Right kidney (tissue), 1 donor: ENCODE measurements at regions not wholly inside any gene's neighbourhood (a gene's known extent, or its start where the extent isn't known, plus 50 kb on each side); places are given as distances from the start of the nearest gene placed in this dataset.

Experiments
- DNase-seq: peaks from one replicate; pipeline ENCODE4 v3.0.0-alpha.2; 2016

DNA sequence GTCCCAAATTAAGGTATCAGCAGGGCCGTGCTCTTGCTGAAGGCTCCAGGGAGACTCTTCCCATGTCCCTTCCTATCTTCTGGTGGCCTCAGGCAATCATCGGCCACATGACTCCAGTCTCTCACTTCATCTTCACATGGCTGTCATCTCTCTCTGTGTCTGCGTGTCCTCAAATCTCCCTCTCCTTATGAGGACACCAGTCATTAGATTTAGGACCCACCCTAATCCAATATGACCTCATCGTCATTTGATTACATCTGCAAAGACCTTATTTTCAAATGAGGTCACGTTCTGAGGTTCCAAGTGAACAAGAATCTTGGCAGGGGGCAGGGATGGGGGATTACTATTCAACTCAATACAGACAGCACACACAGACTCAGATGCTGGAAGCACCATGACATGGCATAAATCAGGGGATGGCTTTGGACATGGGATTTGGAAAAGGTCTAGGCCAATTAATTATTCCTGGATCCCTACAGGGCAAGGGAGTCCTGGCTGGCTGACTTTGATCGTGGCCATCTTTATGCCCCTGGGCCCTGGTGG lies 210.0 kb upstream of the SKOR2 start:
- DNase-seq: no peak

DNA sequence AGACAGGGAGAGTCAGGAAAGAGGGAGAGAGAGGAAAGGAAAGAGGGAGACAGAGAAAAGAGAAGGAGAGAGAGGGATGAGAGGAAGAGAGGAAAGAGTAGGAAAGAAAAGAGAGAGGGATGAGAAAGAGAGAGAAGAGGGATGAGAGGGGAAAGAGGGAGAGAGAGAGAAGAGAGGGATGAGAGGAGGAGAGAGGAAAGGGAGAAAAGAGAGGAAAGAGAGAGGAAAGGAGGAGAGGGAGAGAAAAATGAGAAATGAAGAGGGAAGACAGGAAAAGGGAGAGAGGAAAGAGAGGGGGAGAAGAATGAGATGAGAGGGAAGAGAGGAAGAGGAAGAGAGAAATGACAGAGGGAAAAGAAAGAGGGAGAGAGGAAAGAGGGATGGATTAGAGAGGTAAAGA lies 207.0 kb upstream of the SKOR2 start:
- no peak for DNase-seq

DNA sequence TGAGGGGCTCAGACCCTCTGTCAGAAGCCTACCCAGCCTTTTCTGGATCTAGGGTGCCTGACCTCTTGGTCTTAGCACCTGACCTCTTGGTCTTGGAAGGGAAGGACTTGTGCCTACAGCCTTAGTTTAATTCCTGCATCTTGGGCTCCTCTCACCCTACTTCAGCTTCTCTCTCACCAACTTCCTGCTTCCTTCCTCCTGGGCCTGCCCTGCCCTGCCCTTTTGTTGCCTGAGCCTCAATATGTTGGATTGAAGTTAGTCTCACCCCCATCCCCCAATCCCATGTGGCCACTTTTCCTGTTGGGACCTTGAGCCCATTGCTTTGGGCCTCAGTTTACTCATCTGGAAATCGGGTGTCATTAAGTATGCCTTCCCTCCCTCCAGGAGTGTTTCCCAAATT lies 206.2 kb upstream of the SKOR2 start:
- DNase-seq: no peak

DNA sequence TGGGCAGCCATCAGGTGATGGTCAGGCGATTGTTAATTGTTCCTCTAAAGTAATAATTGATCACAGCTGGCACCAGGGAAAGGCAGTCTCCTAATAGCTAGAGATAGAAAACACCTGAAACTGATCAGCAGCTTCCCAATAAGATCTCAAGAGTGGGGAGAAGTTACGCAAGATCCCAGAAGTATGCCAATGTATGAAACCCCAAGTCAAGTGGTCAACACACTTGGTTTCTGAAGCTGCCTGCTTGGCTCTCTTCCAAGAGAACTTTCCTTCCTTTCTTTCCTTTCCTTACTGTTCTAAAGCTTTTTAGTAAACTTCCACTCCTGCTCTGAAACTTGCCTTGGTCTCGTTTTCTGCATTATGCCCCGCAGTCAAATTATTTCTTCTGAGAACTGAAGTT lies 201.6 kb upstream of the SKOR2 start:
- DNase-seq: no peak

DNA sequence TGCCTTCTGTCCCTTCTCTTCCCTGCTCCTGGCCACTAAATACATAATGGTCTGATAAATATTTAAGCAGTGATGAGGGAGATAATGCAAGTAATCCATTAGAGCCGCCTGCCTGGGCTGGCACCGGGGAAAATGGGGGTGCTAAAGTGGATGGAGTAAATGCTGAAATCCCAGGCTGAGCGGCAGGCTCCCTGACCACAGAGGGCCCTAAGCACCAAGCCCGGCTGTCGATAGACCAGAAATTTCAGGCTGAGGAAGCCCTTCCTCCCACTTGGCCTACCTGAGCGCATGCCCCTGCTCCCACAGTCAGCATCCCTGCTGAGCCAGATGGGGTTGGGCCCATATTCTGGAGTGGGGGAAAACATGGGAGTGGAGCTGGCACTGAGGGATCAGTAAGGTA lies 197.5 kb upstream of the SKOR2 start:
- DNase-seq: no peak

DNA sequence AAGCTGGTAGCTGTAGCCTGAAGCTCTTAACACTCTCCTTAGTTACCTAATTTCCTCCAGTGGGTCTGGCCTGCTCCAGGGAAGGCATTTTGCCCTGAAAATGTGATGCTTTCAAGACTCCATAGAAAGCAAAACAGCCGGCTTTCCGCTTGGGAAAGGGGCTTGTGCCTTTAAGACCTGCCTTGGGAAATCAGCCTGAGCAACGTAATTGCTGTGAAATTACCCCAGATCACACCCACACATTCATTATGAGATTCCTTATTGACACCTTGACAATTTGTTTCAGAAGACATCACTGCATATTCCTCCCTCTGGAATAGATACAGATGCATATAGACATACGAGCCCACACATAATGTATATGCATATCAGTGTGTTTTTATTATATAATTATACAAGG lies 190.5 kb upstream of the SKOR2 start:
- DNase-seq: no peak

DNA sequence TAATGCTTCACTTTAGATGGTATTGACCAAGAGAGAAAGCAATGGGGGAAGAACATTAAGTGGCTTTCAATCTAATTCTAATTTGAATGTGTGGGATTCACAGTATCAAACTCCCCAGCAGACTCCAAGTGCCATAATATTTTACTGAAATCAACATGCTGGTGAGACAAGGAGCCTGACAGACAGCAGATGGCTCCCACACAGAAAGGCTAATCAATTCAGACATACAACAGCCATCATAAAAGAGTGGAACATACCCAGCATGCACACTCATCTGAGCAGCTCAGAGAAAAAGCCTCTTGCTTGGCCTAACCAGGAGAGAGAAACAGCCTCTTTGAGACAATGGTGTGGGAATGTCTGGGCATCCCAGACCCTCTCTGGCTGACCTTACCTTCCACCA lies 186.5 kb upstream of the SKOR2 start:
- no peak for DNase-seq

DNA sequence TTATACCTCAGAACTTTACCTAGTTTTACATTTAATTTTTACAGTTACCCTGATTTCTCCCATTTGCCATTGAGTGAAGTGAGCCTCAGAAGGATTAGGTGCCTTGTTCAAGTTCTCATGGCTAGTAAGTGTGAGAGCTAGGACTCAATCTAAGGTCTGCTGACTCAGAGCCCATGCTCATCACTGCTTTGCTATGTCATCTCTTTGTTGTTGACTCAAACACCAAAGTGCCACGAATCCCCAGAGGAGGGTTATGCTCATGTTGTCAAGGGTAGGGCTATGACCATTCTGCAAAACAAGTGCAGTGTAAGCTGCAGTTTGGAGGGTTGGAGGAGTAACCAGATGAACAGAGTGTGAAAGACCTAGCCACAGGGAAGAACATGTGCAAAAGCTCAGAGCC lies 185.4 kb upstream of the SKOR2 start:
- no peak for DNase-seq

DNA sequence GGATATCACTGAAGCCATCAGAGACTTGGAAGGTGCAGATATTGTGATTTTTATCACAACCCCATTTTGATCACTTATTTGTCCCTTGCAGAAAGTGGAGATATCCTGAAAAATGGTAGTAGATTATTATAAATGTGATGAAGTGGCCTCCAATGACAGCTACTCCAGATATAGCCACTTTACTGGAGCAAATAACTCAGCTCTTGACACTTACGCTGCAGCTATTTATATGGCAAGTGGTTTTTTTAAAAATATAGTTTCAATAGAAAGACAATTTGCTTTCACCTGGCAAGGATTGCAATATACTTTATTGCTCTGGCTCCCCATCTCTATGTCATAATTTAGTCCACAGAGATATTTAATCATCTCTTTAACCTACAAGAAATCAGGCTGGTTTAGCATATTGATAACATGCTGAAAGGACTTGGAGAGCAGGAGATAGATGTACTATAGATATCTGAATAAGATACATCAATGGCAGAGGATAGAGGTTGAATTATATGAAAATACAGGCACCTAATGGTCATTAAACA lies 182.8 kb upstream of the SKOR2 start:
- no peak for DNase-seq

DNA sequence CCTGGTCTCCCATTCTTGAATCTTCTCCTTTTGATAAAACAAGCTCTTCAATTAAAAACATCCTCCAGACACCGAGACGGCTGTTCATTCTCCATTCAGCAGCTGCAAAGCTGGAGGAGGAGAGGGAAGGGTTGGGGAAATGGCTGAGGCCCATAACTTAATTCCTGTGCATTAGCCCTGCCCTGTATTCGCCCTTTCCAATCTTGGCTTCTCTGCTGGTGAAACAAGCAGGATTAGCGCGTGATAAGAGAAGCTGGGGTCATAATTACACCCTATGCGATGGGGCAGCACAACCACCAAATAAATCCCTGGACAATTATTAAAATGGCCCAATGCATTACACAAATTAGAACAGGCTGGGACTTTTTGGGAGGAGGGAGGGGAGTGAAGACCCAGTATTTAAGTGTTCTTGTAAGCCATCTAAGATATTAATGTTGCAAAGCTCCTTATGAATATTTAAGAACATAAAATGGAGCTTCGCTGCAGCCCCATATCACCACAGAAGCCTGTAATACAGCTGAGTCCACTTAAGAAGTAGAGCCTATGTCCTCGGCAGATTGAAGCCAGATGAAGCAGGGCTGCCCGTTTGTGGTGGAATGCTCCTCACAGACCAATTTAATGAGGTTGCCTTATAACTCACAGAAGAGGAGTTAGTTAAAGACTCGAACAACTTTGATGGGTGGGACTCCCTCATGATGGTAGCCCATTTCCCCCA lies 176.6 kb upstream of the SKOR2 start:
- DNase-seq: no peak

DNA sequence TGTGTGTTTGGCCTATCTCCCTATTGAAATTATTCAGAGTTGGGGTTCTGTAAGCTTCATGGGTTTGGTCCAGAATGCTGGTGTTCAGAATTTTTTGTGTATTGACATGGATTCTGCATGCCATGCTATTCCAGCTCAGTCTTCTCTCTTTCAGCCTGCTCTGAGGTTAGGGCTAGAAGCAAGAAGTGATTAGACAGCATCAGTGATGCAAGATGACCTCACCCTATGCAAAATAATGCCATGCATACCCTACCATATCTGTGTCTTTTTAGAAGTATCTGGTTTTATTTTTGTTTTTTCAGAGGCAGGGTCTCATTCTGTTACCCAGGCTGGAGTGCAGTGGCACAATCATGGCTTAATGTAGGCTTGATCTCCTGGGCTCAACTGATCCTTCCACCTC lies 175.6 kb upstream of the SKOR2 start:
- DNase-seq: no peak

DNA sequence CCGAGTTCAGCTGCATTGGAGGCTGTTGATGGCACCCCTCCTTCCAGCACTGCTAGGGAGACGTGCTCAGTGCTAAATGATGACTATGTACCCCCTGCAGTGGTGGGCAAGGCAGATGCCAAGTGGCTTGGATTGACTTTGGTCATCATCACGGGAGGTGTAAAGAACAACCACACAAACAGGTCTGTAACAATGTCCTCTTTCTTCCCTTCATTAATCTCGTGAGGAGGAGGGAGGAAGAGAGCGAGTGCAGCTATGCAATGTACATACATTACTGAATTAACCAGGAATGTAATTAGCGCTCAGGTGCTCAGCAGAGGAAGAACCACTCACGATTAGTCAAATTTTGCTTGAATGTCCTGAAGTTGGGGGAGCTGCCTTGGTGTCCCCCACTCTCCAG lies 173.9 kb upstream of the SKOR2 start:
- DNase-seq: no peak

DNA sequence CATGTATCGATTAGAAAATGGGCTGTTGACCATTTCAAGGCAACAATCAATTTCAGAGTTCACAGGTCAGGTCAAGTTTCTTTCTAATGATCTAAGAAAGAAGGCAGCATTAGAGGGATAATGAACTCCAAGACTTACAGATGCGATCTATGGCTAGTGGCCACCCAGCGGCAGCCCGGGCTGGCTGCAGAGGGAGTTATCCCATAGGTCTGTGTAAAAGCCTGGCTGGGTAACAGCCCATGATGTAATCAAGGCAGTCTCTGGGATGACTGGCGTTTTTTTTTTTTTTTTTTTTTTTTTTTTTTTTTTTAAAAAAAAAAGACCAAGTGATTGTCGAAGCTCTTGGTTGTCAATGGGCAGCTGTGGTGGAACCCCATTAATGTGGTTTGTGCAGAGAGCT lies 171.1 kb upstream of the SKOR2 start:
- DNase-seq: no peak

DNA sequence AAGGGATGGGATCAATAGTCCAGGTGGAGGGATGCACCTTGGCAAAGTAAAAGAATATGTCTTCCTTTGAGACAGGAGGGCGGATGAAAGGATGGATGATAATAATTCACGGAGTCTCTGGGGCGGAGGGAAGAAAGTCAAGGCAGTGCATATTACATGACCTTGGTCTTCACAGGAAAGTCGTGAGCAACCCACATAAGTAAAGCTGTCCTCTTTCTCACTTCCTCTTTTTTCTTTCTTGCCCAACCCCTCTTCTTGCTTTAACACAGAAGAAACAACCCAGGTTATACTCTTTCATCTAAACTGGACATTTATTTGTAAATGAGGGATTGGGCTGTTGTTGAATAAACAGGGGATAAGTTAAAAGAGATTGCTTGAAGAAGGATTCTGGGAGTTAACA lies 168.7 kb upstream of the SKOR2 start:
- DNase-seq: no peak

DNA sequence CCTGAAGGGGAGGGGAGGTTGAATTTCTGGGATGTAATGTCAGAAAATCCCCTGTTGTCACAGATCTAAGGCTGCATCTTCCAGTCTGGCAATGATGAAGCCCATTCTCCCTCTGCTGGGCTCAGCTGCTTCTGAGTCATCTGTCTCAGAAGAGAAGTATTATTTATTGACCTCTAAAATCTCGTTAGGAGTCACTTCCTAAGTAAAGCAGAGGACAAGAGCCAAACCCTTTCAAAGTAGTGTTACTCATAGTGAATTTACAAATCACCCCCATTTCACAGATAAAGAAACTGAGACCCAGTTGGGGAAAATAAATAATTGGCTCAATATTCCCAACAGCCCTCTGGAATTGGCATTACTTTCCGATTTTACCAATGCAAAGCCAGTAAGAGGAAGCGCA lies 167.3 kb upstream of the SKOR2 start:
- DNase-seq: no peak

DNA sequence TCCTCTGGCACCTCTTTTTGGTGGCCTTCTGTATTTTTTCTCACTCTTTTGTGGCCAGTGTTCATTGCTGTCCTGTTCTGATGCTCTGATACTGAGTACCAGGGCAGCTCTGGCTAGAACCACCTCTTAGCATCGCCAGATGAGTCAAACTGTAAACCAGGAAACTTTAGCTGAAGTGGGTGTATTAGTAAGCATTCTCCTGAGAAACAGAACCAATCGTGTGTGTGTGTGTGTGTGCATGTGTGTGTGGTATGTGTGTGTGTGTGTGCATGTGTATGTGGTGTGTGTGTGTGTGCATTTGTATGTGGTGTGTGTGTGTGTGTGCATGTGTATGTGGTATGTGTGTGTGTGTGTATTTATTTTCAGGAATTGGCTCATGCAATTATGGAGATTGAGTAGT lies 166.3 kb upstream of the SKOR2 start:
- DNase-seq: no peak

DNA sequence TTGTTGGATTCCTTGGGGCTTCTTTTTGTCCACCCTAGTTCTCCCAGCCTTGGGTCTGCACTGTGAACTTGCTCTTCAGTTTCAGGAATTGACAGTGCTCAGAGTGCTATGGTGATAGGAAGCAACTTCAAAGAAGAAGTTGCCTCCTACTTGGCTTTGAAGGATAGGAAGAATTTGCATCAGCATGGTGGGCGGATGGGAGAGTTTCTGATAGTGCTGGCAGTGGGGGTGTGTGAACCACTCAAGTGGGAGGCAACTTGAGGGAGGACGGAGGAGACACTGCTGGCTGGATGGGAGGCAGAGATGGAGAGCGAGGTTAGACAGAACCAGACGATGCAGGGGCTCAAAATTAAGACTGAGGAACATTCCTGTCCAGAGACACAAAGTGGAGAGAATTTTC lies 164.4 kb upstream of the SKOR2 start:
- DNase-seq: no peak

DNA sequence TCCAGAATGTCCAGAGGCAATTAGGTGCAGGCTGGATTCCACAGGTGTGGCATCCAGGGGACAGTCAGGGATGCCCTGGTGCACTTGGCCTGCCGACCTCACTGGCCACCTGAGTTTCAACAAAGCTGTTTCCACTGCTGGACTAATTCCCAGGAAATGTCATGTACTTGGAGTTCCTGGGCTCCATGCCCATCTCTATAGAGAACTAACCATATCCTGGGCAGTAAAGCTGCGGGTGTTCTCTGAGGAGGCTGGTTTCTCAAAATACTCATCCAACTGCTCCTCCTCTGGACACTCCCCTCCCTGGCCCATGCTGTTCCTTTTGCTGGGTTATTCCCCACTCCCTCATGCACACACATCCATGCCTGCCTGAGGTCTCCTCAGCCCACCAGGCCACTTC lies 161.9 kb upstream of the SKOR2 start:
- DNase-seq: no peak

DNA sequence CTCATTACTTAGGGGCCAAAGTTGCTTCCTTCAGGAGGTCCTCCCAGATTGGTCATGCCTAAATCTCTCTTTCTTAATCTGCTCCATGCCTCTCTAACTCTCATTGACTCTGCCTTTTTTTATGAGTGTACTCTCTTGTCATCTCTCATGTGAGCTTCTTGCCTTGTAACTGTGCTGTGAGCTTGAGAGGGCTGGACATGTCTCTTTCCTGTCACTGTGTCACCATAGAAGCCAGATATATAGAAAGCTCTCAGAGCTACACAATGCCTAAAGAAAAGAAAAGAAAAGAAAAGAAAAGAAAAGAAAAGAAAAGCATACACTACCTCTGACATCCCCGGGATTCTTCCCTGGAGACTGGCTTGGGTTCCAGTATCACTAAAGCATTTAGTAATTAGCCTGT lies 161.5 kb upstream of the SKOR2 start:
- no peak for DNase-seq

DNA sequence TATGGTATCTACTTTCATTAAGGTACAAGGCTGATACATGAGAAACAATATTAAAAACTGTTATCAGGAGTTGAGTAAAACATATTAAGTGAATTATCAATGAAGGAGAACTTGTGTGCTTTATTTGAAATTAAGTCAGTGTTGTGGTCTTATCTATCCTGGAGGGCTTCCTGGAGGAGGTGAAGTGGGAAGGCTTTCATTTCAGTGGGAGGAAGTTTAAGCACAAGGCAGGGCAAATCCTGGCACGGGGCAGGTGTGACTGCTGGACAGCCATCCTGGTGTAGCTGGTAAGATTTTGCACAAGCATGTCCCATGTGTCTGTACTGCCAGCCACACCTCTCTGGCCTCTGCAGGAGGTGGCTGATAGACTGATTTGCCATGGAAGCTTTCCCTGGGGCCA lies 159.7 kb upstream of the SKOR2 start:
- no peak for DNase-seq

DNA sequence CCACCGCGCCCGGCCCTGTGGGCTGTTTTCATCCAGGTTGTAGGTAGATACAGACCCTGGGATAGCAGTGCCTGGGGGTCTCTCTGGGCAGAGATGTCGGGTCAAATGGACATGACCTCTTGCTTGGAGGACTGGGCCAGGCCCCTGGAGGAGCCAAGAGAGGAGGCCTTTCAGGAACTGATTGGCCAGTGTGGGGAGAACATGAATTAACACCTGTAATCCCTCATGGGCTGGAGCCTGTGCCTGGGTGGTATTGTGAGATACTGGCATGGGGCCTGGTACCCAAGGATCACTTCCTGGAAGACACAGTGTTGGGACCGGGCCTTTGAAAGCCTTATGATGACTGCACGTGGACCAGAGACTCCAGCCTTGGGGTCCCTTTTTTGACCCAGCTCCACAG lies 158.7 kb upstream of the SKOR2 start:
- DNase-seq: no peak

DNA sequence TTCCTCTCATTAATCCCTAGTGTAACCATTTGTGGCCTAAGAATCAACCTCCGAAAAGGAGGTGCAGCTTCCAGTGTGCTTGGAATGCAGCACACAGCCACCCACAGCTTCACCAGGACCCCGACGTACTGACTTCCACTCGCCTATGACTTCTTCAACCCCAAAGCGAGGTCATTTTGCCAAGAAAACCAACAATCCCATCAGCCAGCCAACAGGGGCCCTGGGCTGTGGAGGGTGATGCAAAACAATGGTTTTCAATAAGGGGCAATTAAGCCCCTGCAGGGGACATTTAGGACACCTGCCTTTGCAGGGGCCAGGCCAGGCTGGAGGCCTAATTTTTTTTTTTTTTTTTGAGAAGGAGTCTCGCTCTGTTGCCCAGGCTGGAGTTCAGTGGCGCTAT lies 158.1 kb upstream of the SKOR2 start:
- no peak for DNase-seq

DNA sequence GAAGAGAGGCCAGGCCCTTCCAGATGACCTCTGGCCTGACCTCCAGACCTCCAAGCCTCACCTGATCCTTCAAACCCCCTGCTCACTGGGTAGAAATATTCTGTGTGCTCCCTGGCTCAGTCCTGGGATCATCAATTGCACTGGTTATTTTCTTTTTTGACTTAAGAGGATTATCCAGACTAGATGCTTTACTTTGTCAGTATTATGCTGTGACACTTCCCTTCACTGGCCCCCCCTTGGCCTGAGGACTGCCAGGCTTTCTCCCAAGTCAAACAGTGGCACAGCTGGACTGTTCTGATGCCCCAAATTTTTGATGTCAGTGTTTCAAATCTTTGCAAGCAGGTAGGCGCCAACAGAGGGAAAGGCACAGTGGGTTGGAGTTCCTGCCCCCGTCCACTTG lies 156.3 kb upstream of the SKOR2 start:
- DNase-seq: no peak

DNA sequence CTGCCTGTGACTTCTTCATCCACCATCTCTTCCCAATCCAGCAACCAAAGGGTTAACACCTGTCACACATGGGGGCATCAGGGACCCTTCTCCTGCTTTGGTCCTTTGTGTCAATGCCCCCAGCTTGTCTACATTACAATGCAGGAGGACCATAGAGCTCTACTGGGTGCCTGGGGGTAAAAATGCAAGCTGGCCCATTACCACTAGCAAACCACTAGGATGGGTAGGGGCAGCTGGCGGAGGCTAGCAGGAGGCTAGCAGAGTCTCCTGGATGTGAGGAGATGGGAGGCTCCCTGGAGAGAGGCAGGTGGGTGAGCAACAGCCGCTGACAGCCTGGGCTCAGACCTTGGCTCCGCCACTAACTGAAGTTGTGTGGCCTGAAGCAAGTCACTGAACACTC lies 153.4 kb upstream of the SKOR2 start:
- DNase-seq: no peak

DNA sequence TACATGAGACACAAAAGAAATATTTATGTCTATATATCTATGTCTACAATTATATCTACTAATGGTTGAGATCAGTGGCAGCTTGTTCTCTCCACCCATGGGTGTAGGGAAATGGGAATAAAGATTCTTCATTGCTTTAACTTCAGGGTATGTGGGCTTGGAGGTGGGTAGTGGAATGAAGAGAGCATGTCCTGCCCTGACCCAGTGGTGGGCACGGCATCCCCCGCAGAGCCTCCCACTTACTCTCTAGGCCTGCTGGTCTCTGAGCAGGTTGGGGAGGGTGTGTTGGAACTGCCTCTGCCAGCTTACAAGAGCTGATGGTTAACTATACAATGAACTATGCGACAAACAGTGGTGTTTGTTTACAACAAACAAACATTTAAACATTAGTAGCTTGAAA lies 152.5 kb upstream of the SKOR2 start:
- DNase-seq: no peak
